ENCODE measurements at regions not wholly inside any gene's neighbourhood (a gene's known extent, or its start where the extent isn't known, plus 50 kb on each side); places are given as distances from the start of the nearest gene placed in this dataset.

DNA sequence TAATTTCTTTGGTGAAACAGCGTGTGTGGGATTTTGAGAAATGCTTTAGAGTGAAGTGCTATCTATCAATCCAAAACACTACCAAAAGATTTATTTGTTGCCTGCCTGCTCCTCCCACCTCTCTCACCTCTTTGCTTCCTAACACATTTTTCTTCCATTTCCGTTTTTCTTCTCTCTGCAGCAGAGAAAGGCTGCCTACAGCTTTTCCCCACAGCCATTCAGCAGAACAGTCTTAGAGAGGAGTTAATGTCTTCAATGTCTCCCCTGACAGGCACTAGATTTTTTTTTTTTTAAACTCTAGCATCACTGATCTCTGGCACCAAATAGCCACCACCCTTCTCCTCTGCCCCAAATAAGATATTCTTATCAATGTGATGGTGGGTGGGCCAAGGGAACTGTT, 327.8 kb upstream of the MAN1A1 start:
- TF ChIP-seq CTCF (conservative IDR thresholded peaks at IDR 0.05; ENCODE audit: low read depth, low read length) = no peak
- TF ChIP-seq EZH2 (IDR thresholded peaks at IDR 0.05; ENCODE audit: borderline replicate concordance, low read depth, low read length, poor library complexity, severe bottlenecking) = no peak
